IMR-90 (cell line): ENCODE measurements at regions not wholly inside any gene's neighbourhood (a gene's known extent, or its start where the extent isn't known, plus 50 kb on each side); places are given as distances from the start of the nearest gene placed in this dataset.

Source experiments
- ATAC-seq: fragments of 200-7000 bp; cut with Tn5 transposase; 2 replicates; pipeline ENCODE4 v1.9.1; 2020; ENCODE audit warnings: low read depth, mild to moderate bottlenecking, moderate library complexity
- BruUV-seq: library from RNA; stranded (reverse); fragments of 400-500 nt; replicated peaks from 2 replicates; lab custom pipeline; 2021; lab: Mats Ljungman, UMichigan
- CTCF ChIA-PET: fragments of 300-600 bp; formaldehyde crosslinking; extraction: SDS; loops from one replicate; lab custom pipeline; 2021; ENCODE audit warnings: antibody characterized with exemption; lab: Yijun Ruan, JAX
- POLR2A ChIA-PET: fragments of 300-600 bp; sonication (Branson Sonifier 250); formaldehyde crosslinking; loops from one replicate; lab custom pipeline; 2022; ENCODE audit warnings: antibody characterized with exemption; ENCODE audit not compliant: unreplicated experiment; lab: Charles Lee
- DNase-seq: peaks from one replicate; pipeline ENCODE4 v3.0.0; 2013
- H2AFZ ChIP-seq: replicated peaks from 2 replicates; pipeline ENCODE3; 2013; ENCODE audit warnings: low read length, mild to moderate bottlenecking; ENCODE audit not compliant: poor library complexity
- H2AK5ac ChIP-seq: 2 replicates; pipeline ENCODE4 v1.6.1; 2013; ENCODE audit warnings: low read depth, low read length, inconsistent platforms
- H2AK9ac ChIP-seq: replicated peaks from 2 replicates; pipeline ENCODE3; 2013; ENCODE audit warnings: mild to moderate bottlenecking, low read depth, low read length, moderate library complexity; ENCODE audit not compliant: poor library complexity
- H2BK120ac ChIP-seq: 2 replicates; pipeline ENCODE4 v1.6.1; 2013; ENCODE audit warnings: low read depth, low read length, inconsistent platforms
- H2BK15ac ChIP-seq: 3 replicates; pipeline ENCODE4 v1.6.1; 2013; ENCODE audit warnings: low read depth, low read length, inconsistent platforms
- H2BK20ac ChIP-seq: 2 replicates; pipeline ENCODE4 v1.6.1; 2013; ENCODE audit warnings: low read depth, mild to moderate bottlenecking, inconsistent platforms, low read length, moderate library complexity
- H2BK5ac ChIP-seq: 2 replicates; pipeline ENCODE4 v1.6.1; 2013; ENCODE audit warnings: mild to moderate bottlenecking, low read depth, low read length, inconsistent platforms; ENCODE audit not compliant: poor library complexity, severe bottlenecking
- H3K14ac ChIP-seq: replicated peaks from 2 replicates; pipeline ENCODE4 v1.6.1; 2013; ENCODE audit warnings: low read depth, low read length, inconsistent platforms
- H3K18ac ChIP-seq: 2 replicates; pipeline ENCODE4 v1.6.1; 2013; ENCODE audit warnings: low read depth, low read length, control low read depth
- H3K23ac ChIP-seq: 2 replicates; pipeline ENCODE4 v1.6.1; 2013; ENCODE audit warnings: low read depth, low read length, inconsistent platforms
- H3K27ac ChIP-seq: 2 replicates; pipeline ENCODE4 v1.5.1; 2013; ENCODE audit warnings: mild to moderate bottlenecking, control low read depth, low read length; ENCODE audit not compliant: insufficient read depth
- H3K27me3 ChIP-seq: 2 replicates; pipeline ENCODE4 v1.6.1; 2013; ENCODE audit warnings: low read length; ENCODE audit not compliant: control insufficient read depth, insufficient read depth
- H3K36me3 ChIP-seq: 2 replicates; pipeline ENCODE4 v1.6.1; 2013; ENCODE audit warnings: low read length, mixed read lengths; ENCODE audit not compliant: control insufficient read depth, insufficient read depth
- H3K4ac ChIP-seq: 2 replicates; pipeline ENCODE4 v1.6.1; 2013; ENCODE audit warnings: low read depth, low read length, inconsistent platforms
- H3K4me1 ChIP-seq: 2 replicates; pipeline ENCODE4 v1.6.1; 2013; ENCODE audit warnings: low read length, mixed read lengths; ENCODE audit not compliant: control insufficient read depth, insufficient read depth
- H3K4me2 ChIP-seq: 2 replicates; pipeline ENCODE4 v1.6.1; 2013; ENCODE audit warnings: low read depth, mild to moderate bottlenecking, control low read depth, low read length, moderate library complexity
- H3K4me3 ChIP-seq: 2 replicates; pipeline ENCODE4 v1.5.1; 2013; ENCODE audit warnings: low read depth, mild to moderate bottlenecking, control low read depth, low read length, moderate library complexity; ENCODE audit not compliant: insufficient read depth
- H3K56ac ChIP-seq: 2 replicates; pipeline ENCODE4 v1.6.1; 2013; ENCODE audit warnings: low read length, inconsistent platforms; ENCODE audit not compliant: insufficient read depth; ENCODE audit errors: extremely low read depth
- H3K79me1 ChIP-seq, 2 experiments: 2 replicates each; pipeline ENCODE4 v1.6.1; 2013; ENCODE audit warnings: low read length in 2 of 2, inconsistent platforms in 1 of 2, low read depth in 1 of 2
- H3K9ac ChIP-seq: 2 replicates; pipeline ENCODE4 v1.6.1; 2013; ENCODE audit warnings: low read depth, low read length, control low read depth
- H3K9me1 ChIP-seq: 2 replicates; pipeline ENCODE4 v1.6.1; 2013; ENCODE audit warnings: low read length, inconsistent platforms; ENCODE audit not compliant: insufficient read depth
- H3K9me3 ChIP-seq: 2 replicates; pipeline ENCODE4 v1.6.1; 2013; ENCODE audit warnings: low read length; ENCODE audit not compliant: control insufficient read depth, insufficient read depth
- H4K20me1 ChIP-seq: 2 replicates; pipeline ENCODE4 v1.6.1; 2013; ENCODE audit warnings: low read length, inconsistent platforms; ENCODE audit not compliant: insufficient read depth
- H4K5ac ChIP-seq: 2 replicates; pipeline ENCODE4 v1.6.1; 2013; ENCODE audit warnings: mild to moderate bottlenecking, low read depth, low read length, control low read depth
- H4K8ac ChIP-seq, 2 experiments: 2 replicates each; pipeline ENCODE4 v1.6.1; 2013; ENCODE audit warnings: low read depth in 2 of 2, low read length in 2 of 2, control low read depth in 1 of 2, inconsistent platforms in 1 of 2
- H4K91ac ChIP-seq: 2 replicates; pipeline ENCODE4 v1.6.1; 2013; ENCODE audit warnings: low read depth, low read length, inconsistent platforms; ENCODE audit not compliant: insufficient read depth
- BHLHE40 ChIP-seq: fragments of 150-350 bp; IDR thresholded peaks from 2 replicates; pipeline ENCODE4 v1.6.1; 2016; ENCODE audit warnings: mild to moderate bottlenecking, low read depth, low read length
- CEBPB ChIP-seq: IDR thresholded peaks from 2 replicates; pipeline ENCODE4 v1.6.1; 2012; ENCODE audit warnings: low read depth, low read length, improper control_type of control experiment
- CHD1 ChIP-seq: IDR thresholded peaks from 2 replicates; pipeline ENCODE4 v1.6.1; 2012; ENCODE audit warnings: low read depth, low read length, improper control_type of control experiment
- FOS ChIP-seq: fragments of 150-350 bp; IDR thresholded peaks from 2 replicates; pipeline ENCODE4 v1.6.1; 2016; ENCODE audit warnings: low read depth, low read length
- MAZ ChIP-seq: IDR thresholded peaks from 2 replicates; pipeline ENCODE4 v1.6.1; 2012; ENCODE audit warnings: low read depth, mild to moderate bottlenecking, low read length, improper control_type of control experiment, moderate library complexity, borderline replicate concordance
- MXI1 ChIP-seq: IDR thresholded peaks from 2 replicates; pipeline ENCODE4 v1.6.1; 2012; ENCODE audit warnings: low read depth, mild to moderate bottlenecking, low read length, moderate library complexity, borderline replicate concordance
- NFE2L2 ChIP-seq: fragments of 150-350 bp; IDR thresholded peaks from 2 replicates; pipeline ENCODE4 v1.6.1; 2016; ENCODE audit warnings: low read depth, mild to moderate bottlenecking, low read length
- RAD21 ChIP-seq: IDR thresholded peaks from 2 replicates; pipeline ENCODE4 v1.6.1; 2012; ENCODE audit warnings: low read length, improper control_type of control experiment
- RFX5 ChIP-seq: IDR thresholded peaks from 2 replicates; pipeline ENCODE4 v1.8.0; 2012; ENCODE audit warnings: low read depth, mild to moderate bottlenecking, low read length, moderate library complexity
- SMC3 ChIP-seq: fragments of 150-350 bp; IDR thresholded peaks from 2 replicates; pipeline ENCODE4 v1.6.1; 2016; ENCODE audit warnings: low read depth, mild to moderate bottlenecking, antibody characterized with exemption, low read length, moderate library complexity
- WGBS, 2 experiments: methylation state at CpG; one replicate each; pipeline versions ENCODE4 v1.1.5 to v1.1.7; 2013; ENCODE audit warnings: missing lambda C conversion rate in 2 of 2; ENCODE audit not compliant: insufficient read length in 1 of 2; ENCODE audit errors: extremely low coverage in 2 of 2; 5-methylcytosine and 5-hydroxymethylcytosine counted together
- dilution Hi-C: fragments of 300-500 bp; cut with HindIII; formaldehyde crosslinking; loops from one replicate; pipeline ENCODE4 v1.14.3; 2018; ENCODE audit warnings: low sequenced_read_pairs; ENCODE audit not compliant: unreplicated experiment
- in situ Hi-C: fragments of 300-500 bp; cut with MboI; formaldehyde crosslinking; loops from 3 replicates; pipeline ENCODE4 v1.14.3; 2019; ENCODE audit warnings: low sequenced_read_pairs, inconsistent platforms, mixed read lengths
- intact Hi-C: fragments of 100-400 bp; cut with micrococcal nuclease; formaldehyde crosslinking; loops from 2 replicates; pipeline ENCODE4 v1.10.0; 2022
- TF ChIP-seq, protein P1 (sequence below): fragments of 150-350 bp; IDR thresholded peaks from 2 replicates; pipeline ENCODE4 v1.6.1; 2017; ENCODE audit warnings: mild to moderate bottlenecking, antibody characterized with exemption, low read length, low read depth

DNA sequence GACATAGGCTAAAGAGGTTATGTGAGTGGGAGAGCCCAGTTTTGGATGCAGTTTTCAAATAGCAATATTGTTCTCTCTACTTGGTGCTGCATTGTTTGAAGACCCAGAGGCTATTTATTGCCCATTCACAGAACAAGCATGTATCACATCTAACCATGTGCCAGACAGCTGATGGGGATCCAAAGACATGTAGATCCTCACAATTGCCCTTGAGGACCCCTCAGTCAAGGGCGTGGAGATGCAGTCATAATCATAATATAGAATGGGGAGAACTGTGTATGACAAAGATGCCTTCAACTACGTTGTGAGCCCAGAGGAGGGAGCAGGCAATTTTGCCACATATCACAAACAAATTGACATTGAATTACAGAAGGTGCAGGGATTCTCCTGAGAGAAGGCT, 70.5 kb downstream of the NHLRC3 start:
- ChIA-PET POLR2A (no interaction called here), CTCF (no interaction called here)
- Histone ChIP-seq H2BK5ac (no peak overlapping the region), H3K79me1 (no peaks in the 10 kb centered on the region), H3K4me2 (no peak overlapping the region), H3K56ac (no peak overlapping the region), H3K14ac (no peak overlapping the region), H2AK5ac (no peak overlapping the region), H3K9me3 (no peaks in the 10 kb centered on the region), H3K27me3 (no peaks in the 10 kb centered on the region), H2BK15ac (no peak overlapping the region), H2AFZ (no peak overlapping the region), H4K5ac (no peak overlapping the region), H3K4ac (no peak overlapping the region), H3K9ac (no peak overlapping the region), H2BK120ac (no peak overlapping the region), H3K23ac (no peak overlapping the region), H2AK9ac (no peak overlapping the region), H3K4me1 (no peaks in the 10 kb centered on the region), H3K9me1 (no peaks in the 10 kb centered on the region), H3K27ac (no peak overlapping the region), H3K36me3 (no peaks in the 10 kb centered on the region), H4K91ac (no peak overlapping the region), H4K8ac (no peak overlapping the region), H2BK20ac (no peak overlapping the region), H3K18ac (no peak overlapping the region), H4K20me1 (no peaks in the 10 kb centered on the region), H3K4me3 (no peak overlapping the region)
- in situ Hi-C loops, result no loop called here
- dilution Hi-C loops, result no loop called here
- TF ChIP-seq CEBPB (no peak), NFE2L2 (no peak), BHLHE40 (no peak), RFX5 (no peak), RAD21 (no peak), FOS (no peak), CHD1 (no peak), MAZ (no peak), SMC3 (no peak), MXI1 (no peak)
- TF ChIP-seq, protein P1, sequence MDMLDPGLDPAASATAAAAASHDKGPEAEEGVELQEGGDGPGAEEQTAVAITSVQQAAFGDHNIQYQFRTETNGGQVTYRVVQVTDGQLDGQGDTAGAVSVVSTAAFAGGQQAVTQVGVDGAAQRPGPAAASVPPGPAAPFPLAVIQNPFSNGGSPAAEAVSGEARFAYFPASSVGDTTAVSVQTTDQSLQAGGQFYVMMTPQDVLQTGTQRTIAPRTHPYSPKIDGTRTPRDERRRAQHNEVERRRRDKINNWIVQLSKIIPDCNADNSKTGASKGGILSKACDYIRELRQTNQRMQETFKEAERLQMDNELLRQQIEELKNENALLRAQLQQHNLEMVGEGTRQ, result no peak
- intact Hi-C loops, result no loop called here
- no TSS peak for BruUV-seq
- no peak for ATAC-seq
- DNase-seq, result no peak
- whole genome bisulfite sequencing, 2 experiments, result no CpG with 5 or more reads among the region's 2 CpGs
